HEK293T (cell line): ENCODE measurements at regions not wholly inside any gene's neighbourhood (a gene's known extent, or its start where the extent isn't known, plus 50 kb on each side); places are given as distances from the start of the nearest gene placed in this dataset.

ENCODE experiments used
- CTCF ChIA-PET: fragments of 350-600 bp; formaldehyde crosslinking; extraction: SDS; loops from one replicate; lab custom pipeline; 2021; ENCODE audit warnings: antibody characterized with exemption, inconsistent platforms; lab: Yijun Ruan, JAX
- POLR2A ChIA-PET: fragments of 350-600 bp; formaldehyde crosslinking; extraction: SDS; loops from one replicate; lab custom pipeline; 2020; ENCODE audit warnings: antibody characterized with exemption, inconsistent platforms; lab: Yijun Ruan, JAX
- DNase-seq: peaks from one replicate; pipeline ENCODE4 v3.0.0; 2012; ENCODE audit warnings: mixed read lengths; ENCODE audit errors: extremely low spot score
- ARNT ChIP-seq: fragments of 450-650 bp; IDR thresholded peaks from 2 replicates; pipeline ENCODE4 v1.6.1; 2017; ENCODE audit warnings: mild to moderate bottlenecking
- BHLHE40 ChIP-seq: fragments of 450-650 bp; IDR thresholded peaks from 2 replicates; pipeline ENCODE4 v1.6.1; 2016; ENCODE audit warnings: mild to moderate bottlenecking, moderate library complexity, borderline replicate concordance
- CTBP1 ChIP-seq: fragments of 450-650 bp; IDR thresholded peaks from 2 replicates; pipeline ENCODE4 v1.6.1; 2016; ENCODE audit warnings: borderline replicate concordance
- ELF4 ChIP-seq: fragments of 450-650 bp; IDR thresholded peaks from 2 replicates; pipeline ENCODE4 v1.6.1; 2017; ENCODE audit warnings: antibody characterized with exemption
- FOXA1 ChIP-seq: fragments of 450-650 bp; IDR thresholded peaks from 2 replicates; pipeline ENCODE4 v1.6.1; 2016; ENCODE audit warnings: mild to moderate bottlenecking
- FOXK2 ChIP-seq: fragments of 450-650 bp; IDR thresholded peaks from 2 replicates; pipeline ENCODE4 v1.6.1; 2016; ENCODE audit warnings: mild to moderate bottlenecking
- FOXM1 ChIP-seq: fragments of 450-650 bp; IDR thresholded peaks from 2 replicates; pipeline ENCODE4 v1.6.1; 2017; ENCODE audit warnings: mild to moderate bottlenecking, borderline replicate concordance
- HDGF ChIP-seq: fragments of 450-650 bp; IDR thresholded peaks from 2 replicates; pipeline ENCODE4 v1.6.1; 2017; ENCODE audit warnings: antibody characterized with exemption, borderline replicate concordance
- L3MBTL2 ChIP-seq: fragments of 450-650 bp; conservative IDR thresholded peaks from 2 replicates; pipeline ENCODE4 v1.6.1; 2016; ENCODE audit warnings: mild to moderate bottlenecking
- LEF1 ChIP-seq: fragments of 450-650 bp; IDR thresholded peaks from 2 replicates; pipeline ENCODE4 v1.6.1; 2017; ENCODE audit warnings: mild to moderate bottlenecking, borderline replicate concordance
- NFRKB ChIP-seq: fragments of 450-650 bp; IDR thresholded peaks from 2 replicates; pipeline ENCODE4 v1.6.1; 2016; ENCODE audit warnings: mild to moderate bottlenecking, moderate library complexity
- SP1 ChIP-seq: fragments of 450-650 bp; IDR thresholded peaks from 2 replicates; pipeline ENCODE4 v1.6.1; 2017
- SUZ12 ChIP-seq: fragments of 450-650 bp; IDR thresholded peaks from 2 replicates; pipeline ENCODE4 v1.6.1; 2016; ENCODE audit warnings: mild to moderate bottlenecking
- TARDBP ChIP-seq: fragments of 450-650 bp; IDR thresholded peaks from 2 replicates; pipeline ENCODE4 v1.6.1; 2016
- ZNF384 ChIP-seq: fragments of 450-650 bp; IDR thresholded peaks from 2 replicates; pipeline ENCODE4 v1.6.1; 2016
- TF ChIP-seq, protein P1 (sequence below): fragments of 450-650 bp; IDR thresholded peaks from 2 replicates; pipeline ENCODE4 v1.6.1; 2016

DNA sequence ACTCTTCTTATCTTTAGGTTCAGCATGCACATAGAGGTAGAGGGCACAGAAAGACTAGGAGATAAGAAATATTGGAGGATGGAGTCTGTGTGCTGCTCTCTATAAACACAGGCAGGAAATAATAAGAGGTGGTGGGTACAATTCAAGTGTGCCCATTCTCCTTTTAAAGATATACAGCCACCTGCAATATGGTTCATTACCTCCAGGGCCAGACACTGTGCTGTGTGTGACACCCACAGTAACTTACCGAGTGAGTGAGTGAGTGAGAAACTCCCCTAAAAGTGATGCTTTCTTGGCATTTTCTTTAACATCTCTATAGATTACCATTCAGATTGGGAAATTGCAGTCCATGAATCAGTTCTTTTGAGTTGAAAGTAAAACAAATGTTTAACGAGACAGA lies 311.8 kb upstream of the KCNN2 start:
- ChIA-PET POLR2A (no interaction called here), CTCF (no interaction called here)
- DNase-seq, result no peak
- TF ChIP-seq TARDBP (no peak), FOXK2 (no peak), ZNF384 (no peak), ARNT (no peak)

DNA sequence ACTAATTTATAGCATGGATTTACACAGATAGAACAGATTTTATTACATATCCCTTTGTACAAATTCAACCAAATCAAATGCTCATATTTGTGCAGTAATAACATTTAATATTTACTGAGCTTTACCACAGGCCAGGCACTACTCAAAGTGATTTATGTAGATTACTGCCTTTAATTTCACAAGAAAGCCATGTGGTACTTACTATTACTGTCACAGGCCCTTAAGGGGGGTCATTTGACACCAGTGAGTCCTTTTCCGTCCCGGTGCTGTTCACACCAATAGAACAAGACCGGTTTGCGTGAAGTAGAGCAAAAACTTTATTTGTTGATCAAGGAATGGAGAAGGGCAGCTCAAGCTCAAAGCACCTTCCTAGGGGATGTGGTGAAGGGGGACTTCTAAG lies 308.5 kb upstream of the KCNN2 start:
- POLR2A ChIA-PET, result no interaction called here
- no peak for DNase-seq
- CTCF ChIA-PET, result interaction anchor here (0.6 kb wide), 1 partner anchor 13 kb away, joined by 10 read pairs; no protein-coding TSS in a partner anchor
- no peak for TF ChIP-seq ELF4
- TF ChIP-seq HDGF, result no peak
- no peak for TF ChIP-seq ZNF384
- TF ChIP-seq NFRKB, result no peak
- no peak for TF ChIP-seq SP1

DNA sequence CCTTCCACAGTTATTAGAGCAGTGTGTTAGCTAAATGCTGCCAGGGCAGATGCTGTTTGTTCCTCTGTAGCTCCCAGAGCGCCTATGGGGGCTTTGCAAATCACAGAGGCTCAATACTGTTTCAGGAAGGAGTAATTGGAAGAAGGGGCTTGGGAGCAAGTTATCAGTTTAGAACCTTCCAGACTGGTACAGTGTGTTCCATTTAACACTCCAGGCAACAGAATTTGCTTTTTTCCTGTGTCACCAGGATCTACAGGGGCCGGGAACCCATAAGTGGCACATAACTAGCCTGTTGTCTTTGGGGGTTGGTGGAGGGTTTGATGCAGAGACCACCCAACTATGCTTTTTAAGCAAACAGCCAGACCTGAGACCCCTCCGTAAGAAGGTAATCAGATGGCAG lies 307.3 kb upstream of the KCNN2 start:
- DNase-seq, result no peak
- TF ChIP-seq, protein P1, sequence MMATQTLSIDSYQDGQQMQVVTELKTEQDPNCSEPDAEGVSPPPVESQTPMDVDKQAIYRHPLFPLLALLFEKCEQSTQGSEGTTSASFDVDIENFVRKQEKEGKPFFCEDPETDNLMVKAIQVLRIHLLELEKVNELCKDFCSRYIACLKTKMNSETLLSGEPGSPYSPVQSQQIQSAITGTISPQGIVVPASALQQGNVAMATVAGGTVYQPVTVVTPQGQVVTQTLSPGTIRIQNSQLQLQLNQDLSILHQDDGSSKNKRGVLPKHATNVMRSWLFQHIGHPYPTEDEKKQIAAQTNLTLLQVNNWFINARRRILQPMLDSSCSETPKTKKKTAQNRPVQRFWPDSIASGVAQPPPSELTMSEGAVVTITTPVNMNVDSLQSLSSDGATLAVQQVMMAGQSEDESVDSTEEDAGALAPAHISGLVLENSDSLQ, result no peak
- no peak for TF ChIP-seq SUZ12
- TF ChIP-seq ELF4, result no peak
- TF ChIP-seq SP1, result no peak
- no peak for TF ChIP-seq L3MBTL2
- TF ChIP-seq BHLHE40, result no peak
- no peak for TF ChIP-seq HDGF
- TF ChIP-seq TARDBP, result no peak
- no peak for TF ChIP-seq ARNT
- TF ChIP-seq NFRKB, result no peak
- no peak for TF ChIP-seq FOXM1
- no peak for TF ChIP-seq LEF1
- no peak for TF ChIP-seq ZNF384
- TF ChIP-seq CTBP1, result no peak
- TF ChIP-seq FOXA1, result no peak
- no peak for TF ChIP-seq FOXK2
- CTCF ChIA-PET, result no interaction called here
- POLR2A ChIA-PET, result no interaction called here

DNA sequence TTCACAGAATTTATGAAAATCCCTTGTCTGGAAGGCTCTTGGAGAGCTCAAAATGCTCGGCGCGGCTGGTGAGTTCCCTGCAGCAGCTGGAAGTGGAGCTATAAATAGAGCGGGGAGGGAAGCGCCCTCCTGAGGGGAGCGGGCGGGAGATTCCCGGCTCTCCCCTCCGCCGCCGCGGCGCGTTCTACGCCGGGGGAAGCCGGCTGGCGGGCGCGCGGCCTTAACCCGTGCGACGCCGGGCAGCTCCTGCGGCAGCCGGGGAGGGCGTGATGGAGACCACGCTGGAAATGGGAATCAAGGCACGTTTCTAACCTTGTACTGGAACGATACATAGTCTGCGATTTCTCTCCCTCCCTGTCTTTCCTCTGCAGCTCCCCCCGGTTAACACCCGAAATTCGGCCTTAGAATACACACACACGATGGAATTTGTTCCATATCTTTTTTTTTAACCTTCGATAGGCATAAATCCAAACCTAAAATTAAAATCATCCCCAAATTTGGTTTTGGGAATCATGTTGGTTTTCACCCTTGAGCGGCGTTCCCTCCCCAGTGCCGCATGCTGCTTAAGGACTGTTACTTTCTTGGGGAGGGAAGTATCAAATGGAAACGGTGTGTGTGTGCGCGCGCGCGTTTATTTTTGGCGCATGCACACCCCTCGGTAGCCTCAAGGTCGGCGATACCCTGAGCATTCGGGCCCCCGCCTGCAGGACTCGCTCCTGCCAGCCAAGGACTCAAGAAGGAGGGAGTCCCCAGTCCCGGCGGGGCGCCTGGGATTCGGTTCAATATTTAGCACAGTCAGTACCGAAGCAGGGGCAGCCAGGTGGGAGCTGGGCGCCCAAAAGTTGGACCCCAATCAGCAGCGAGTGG lies 306.3 kb upstream of the KCNN2 start:
- no peak for TF ChIP-seq CTBP1
- TF ChIP-seq L3MBTL2, result peak; percentile 64
- POLR2A ChIA-PET, result no interaction called here
- CTCF ChIA-PET, result no interaction called here
- DNase-seq, result peak; percentile 76

DNA sequence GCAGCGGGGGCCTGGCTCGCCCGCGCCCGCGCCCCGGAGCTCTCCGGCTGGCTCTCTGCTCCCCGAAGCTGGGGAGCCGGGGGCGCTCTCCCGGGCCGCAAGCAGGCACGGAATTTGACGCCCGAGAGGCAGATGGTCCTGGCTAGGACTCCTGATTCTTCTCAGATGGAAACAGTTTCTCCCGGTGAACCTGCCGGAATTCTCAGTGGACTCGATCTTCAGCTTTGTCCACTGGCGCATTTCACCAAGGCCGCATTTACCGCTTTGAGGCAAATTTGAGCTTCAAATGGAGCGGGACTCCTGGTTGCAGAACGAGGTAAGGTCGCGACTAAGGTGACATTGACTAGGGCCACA lies 305.7 kb upstream of the KCNN2 start:
- TF ChIP-seq SP1 (no peak), NFRKB (no peak), TARDBP (no peak), CTBP1 (no peak), ARNT (no peak)
- ChIA-PET POLR2A (no interaction called here), CTCF (no interaction called here)
- no peak for DNase-seq

DNA sequence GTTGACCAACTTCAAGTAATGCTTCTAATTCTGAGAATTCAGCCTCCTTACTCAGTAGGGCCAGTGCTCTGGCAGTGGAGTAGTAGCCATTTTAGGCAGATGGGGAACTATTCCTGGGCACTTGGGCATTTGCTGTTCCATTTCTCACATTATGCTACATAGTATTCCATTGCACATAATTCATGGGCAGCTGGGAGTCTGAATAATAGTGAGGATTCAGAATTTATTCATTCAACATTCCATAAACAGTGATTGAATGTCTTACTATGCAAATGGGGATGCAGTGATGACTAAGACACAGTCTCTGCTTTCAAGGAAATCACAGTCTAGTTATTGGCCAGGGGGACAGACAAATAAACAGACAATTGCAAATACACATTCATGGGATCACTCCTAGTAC lies 301.0 kb upstream of the KCNN2 start:
- TF ChIP-seq ZNF384, result no peak
- ChIA-PET CTCF (no interaction called here), POLR2A (no interaction called here)
- no peak for DNase-seq

DNA sequence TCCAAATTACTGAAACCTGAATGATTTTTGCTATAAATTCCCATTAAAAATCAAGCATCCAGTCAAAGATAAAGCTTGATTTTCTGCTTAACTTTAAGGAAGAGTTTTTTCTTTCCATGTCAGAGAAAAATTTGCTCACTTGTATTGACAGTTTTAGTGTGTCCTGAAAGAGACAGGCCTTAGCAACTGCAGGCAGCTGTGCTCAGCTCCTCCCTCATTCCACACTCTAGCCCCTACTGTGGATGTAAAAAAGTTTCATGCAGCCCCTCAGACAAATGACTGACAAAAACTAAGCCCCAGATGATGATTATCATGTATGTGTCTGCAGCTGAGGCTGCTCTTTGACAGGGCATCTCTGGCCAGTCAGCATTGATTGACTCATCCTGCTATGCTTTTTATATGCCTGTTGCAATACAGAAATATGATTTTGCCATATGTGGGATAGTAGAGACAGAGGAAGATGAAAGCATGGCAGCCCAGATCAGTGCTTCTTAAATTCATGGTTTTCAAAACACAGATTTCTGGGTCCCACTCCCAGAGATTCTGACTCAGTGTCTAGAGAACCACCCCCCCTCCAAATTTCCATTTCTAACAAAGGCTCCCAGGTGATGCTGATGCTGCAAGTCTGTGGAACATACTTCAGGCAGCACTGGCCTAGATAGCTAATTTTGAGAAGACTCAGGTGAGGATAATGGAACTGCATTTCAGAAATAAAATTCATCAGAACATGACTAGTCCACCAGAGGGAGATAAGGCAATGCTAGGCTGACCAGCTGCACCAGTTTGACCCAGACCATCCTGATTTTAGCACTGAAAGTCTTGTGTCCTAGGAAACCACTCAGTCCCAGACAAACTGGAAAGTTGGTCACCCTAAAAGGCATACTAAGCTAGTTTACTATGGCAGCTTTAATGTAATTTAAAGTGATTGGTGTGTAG lies 298.7 kb upstream of the KCNN2 start:
- TF ChIP-seq ELF4 (no peak), TARDBP (no peak), CTBP1 (no peak), L3MBTL2 (no peak), SP1 (no peak), FOXK2 (no peak), FOXA1 (no peak), HDGF (no peak), SUZ12 (no peak), ZNF384 (no peak), FOXM1 (no peak), BHLHE40 (no peak), NFRKB (no peak), ARNT (no peak)
- TF ChIP-seq, protein P1, result no peak
- CTCF ChIA-PET, result no interaction called here

More for the DNA sequence above, 298.7 kb upstream of the KCNN2 start:
- no peak for DNase-seq
- POLR2A ChIA-PET, result no interaction called here
